GM12892 (cell line): ENCODE measurements at regions not wholly inside any gene's neighbourhood (a gene's known extent, or its start where the extent isn't known, plus 50 kb on each side); places are given as distances from the start of the nearest gene placed in this dataset.

Experiments
- POLR2A ChIP-seq: IDR thresholded peaks from 2 replicates; pipeline ENCODE4 v1.6.1; 2011; ENCODE audit warnings: low read depth, low read length, control low read depth
- POLR2AphosphoS5 ChIP-seq: IDR thresholded peaks from 2 replicates; pipeline ENCODE4 v1.6.1; 2011; ENCODE audit warnings: low read depth, low read length, control low read depth

GRCh38 chr6:134447423-134447822, 129.5 kb upstream of the SGK1 start:
- TF ChIP-seq POLR2A (no peak), POLR2AphosphoS5 (no peak)
